ENCODE measurements at regions not wholly inside any gene's neighbourhood (a gene's known extent, or its start where the extent isn't known, plus 50 kb on each side); places are given as distances from the start of the nearest gene placed in this dataset.

DNA sequence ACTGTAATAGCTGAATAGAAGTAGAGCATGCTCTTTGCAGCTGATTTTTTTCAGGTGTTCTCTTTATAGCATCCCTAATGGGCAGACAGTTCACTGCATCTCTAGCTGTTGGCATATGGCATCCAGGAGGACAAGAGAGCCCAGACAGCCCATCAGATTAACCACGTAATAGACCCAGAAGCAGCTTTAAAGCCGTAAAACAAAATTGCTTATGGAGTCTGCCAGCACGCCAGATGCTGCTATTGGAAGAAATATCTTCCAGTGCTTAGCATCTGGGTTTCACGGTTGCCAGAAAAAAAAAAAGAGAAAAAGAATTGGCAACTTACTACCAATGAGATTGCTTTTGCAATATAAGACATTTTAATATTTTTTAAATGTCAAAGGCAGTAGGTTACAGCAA is 869.4 kb upstream of the NUDT12 start:
- Histone ChIP-seq H3K4me3 (replicated peaks in 1 of 2; ENCODE audit: low read depth in 1 of 2, low read length in 2 of 2) (no peak overlapping the region), H3K9me3 (ENCODE audit: control insufficient read depth in 1 of 2, insufficient read depth in 1 of 2, low read depth in 1 of 2, low read length in 2 of 2) (no peaks in the 10 kb centered on the region), H3K36me3 (ENCODE audit: control insufficient read depth in 1 of 2, insufficient read depth in 2 of 2, low read length in 2 of 2) (no peaks in the 10 kb centered on the region), H3K9ac (ENCODE audit: low read length) (no peak overlapping the region), H4K20me1 (ENCODE audit: insufficient read depth) (no peaks in the 10 kb centered on the region), H2AFZ (ENCODE audit: low read depth, low read length, poor library complexity, severe bottlenecking) (no peak overlapping the region), H3K27me3 (ENCODE audit: insufficient read depth, low read length) (no peaks in the 10 kb centered on the region), H3K9me2 (ENCODE audit: insufficient read depth) (no peaks in the 10 kb centered on the region), H3K79me2 (ENCODE audit: insufficient read depth, low read length) (no peaks in the 10 kb centered on the region), H3K4me1 (ENCODE audit: control insufficient read depth in 1 of 2, insufficient read depth in 2 of 2, low read length in 2 of 2) (no peaks in the 10 kb centered on the region), H3K27ac (ENCODE audit: low read depth, low read length) (no peak overlapping the region), H3K4me2 (ENCODE audit: low read length) (no peak overlapping the region)
- ATAC-seq = no peak
- intact Hi-C loops (cut with micrococcal nuclease) = no loop called here
- ChIA-PET CTCF (interaction anchor here (0.9 kb wide), 1 partner anchor 19 kb away, joined by 3 read pairs; no protein-coding TSS in a partner anchor), POLR2A (no interaction called here), RAD21 (ENCODE audit: low non-redundant PET in 1 of 2, low total read pairs in 2 of 2, uncharacterized antibody in 2 of 2, unreplicated experiment in 2 of 2) (no interaction called here)
- no peak for DNase-seq (ENCODE audit: low read depth, low spot score)
- BruUV-seq (replicated peaks) = no TSS peak
- TF ChIP-seq POLR2AphosphoS5 (IDR thresholded peaks at IDR 0.05; ENCODE audit: low read depth, low read length) = no peak

DNA sequence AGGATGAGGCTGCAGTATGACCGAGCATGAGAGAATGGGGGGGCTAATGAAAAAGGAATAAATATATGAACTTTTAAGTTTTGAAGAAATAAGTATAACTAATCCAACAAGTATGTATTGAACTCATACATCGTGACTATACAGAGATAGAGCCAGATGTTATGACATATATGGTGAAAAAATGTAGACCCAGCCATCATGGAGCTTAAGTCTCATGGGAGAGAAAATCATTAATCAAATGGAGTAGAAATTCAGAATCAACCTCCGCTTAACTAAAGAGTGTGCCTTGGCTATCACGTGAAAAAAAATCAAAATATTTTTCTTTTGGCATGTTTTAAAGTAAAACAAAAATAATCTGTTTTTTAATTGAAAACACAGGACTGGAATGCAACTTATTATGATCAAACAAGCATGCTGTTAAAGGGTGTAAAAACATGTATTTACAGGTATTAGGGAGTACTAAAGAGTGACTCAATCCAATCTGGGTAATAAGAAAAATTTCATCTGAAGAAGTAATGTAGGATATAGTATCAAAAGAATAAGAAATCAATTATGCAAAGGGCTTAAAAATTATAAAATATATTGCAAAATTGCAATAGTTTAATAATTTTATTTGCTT is 868.5 kb upstream of the NUDT12 start:
- H3K27me3 ChIP-seq (ENCODE audit: insufficient read depth, low read length) = no peaks in the 10 kb centered on the region
- ATAC-seq = no peak
- no peak overlapping the region for H3K4me3 ChIP-seq (replicated peaks in 1 of 2; ENCODE audit: low read depth in 1 of 2, low read length in 2 of 2)
- H3K9ac ChIP-seq (ENCODE audit: low read length) = no peak overlapping the region
- ChIA-PET CTCF (no interaction called here), POLR2A (no interaction called here), RAD21 (ENCODE audit: low non-redundant PET in 1 of 2, low total read pairs in 2 of 2, uncharacterized antibody in 2 of 2, unreplicated experiment in 2 of 2) (no interaction called here)
- DNase-seq (ENCODE audit: low read depth, low spot score) = no peak
- no peak for TF ChIP-seq ZNF274 (IDR thresholded peaks at IDR 0.05; ENCODE audit: low read depth, low read length)
- no peaks in the 10 kb centered on the region for H4K20me1 ChIP-seq (ENCODE audit: insufficient read depth)
- BruUV-seq (replicated peaks) = no TSS peak
- intact Hi-C loops (cut with micrococcal nuclease) = no loop called here
- H3K9me2 ChIP-seq (ENCODE audit: insufficient read depth) = no peaks in the 10 kb centered on the region
- no peak overlapping the region for H3K27ac ChIP-seq (ENCODE audit: low read depth, low read length)
- H3K9me3 ChIP-seq (ENCODE audit: control insufficient read depth in 1 of 2, insufficient read depth in 1 of 2, low read depth in 1 of 2, low read length in 2 of 2) = no peaks in the 10 kb centered on the region
- H2AFZ ChIP-seq (ENCODE audit: low read depth, low read length, poor library complexity, severe bottlenecking) = no peak overlapping the region
- no peaks in the 10 kb centered on the region for H3K79me2 ChIP-seq (ENCODE audit: insufficient read depth, low read length)
- H3K4me2 ChIP-seq (ENCODE audit: low read length) = no peak overlapping the region
- H3K4me1 ChIP-seq (ENCODE audit: control insufficient read depth in 1 of 2, insufficient read depth in 2 of 2, low read length in 2 of 2) = no peaks in the 10 kb centered on the region
- H3K36me3 ChIP-seq (ENCODE audit: control insufficient read depth in 1 of 2, insufficient read depth in 2 of 2, low read length in 2 of 2) = no peaks in the 10 kb centered on the region

DNA sequence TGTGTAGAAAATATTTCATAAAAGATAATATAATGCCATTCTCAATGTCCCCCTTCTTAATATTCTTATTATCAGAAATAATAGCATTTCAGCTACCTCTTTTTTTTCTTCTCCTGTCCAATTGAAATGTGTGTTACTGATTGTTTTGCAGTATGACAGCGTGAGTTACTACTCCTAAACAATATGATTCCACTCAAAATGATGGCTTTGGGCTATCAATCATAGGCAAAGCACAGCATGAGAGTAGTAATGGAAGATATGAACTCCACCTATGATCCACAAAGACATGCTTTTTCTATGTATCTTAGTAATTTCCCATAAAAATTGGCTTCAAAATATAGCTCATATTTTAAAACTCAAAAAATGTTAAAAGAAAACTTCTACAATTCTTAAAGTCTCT is 867.3 kb upstream of the NUDT12 start:
- ChIA-PET RAD21 (ENCODE audit: low non-redundant PET in 1 of 2, low total read pairs in 2 of 2, uncharacterized antibody in 2 of 2, unreplicated experiment in 2 of 2) (no interaction called here), CTCF (no interaction called here), POLR2A (no interaction called here)
- intact Hi-C loops (cut with micrococcal nuclease) = no loop called here
- H3K4me3 ChIP-seq (replicated peaks in 1 of 2; ENCODE audit: low read depth in 1 of 2, low read length in 2 of 2) = no peak overlapping the region
- DNase-seq (ENCODE audit: low read depth, low spot score) = no peak
- H3K79me2 ChIP-seq (ENCODE audit: insufficient read depth, low read length) = no peaks in the 10 kb centered on the region
- H4K20me1 ChIP-seq (ENCODE audit: insufficient read depth) = no peaks in the 10 kb centered on the region
- no peak overlapping the region for H3K27ac ChIP-seq (ENCODE audit: low read depth, low read length)
- ATAC-seq = no peak
- H3K4me2 ChIP-seq (ENCODE audit: low read length) = no peak overlapping the region
- no TSS peak for BruUV-seq (replicated peaks)
- no peaks in the 10 kb centered on the region for H3K9me2 ChIP-seq (ENCODE audit: insufficient read depth)
- no peaks in the 10 kb centered on the region for H3K27me3 ChIP-seq (ENCODE audit: insufficient read depth, low read length)
- H3K36me3 ChIP-seq (ENCODE audit: control insufficient read depth in 1 of 2, insufficient read depth in 2 of 2, low read length in 2 of 2) = no peaks in the 10 kb centered on the region
- H3K4me1 ChIP-seq (ENCODE audit: control insufficient read depth in 1 of 2, insufficient read depth in 2 of 2, low read length in 2 of 2) = no peaks in the 10 kb centered on the region
- H3K9me3 ChIP-seq (ENCODE audit: control insufficient read depth in 1 of 2, insufficient read depth in 1 of 2, low read depth in 1 of 2, low read length in 2 of 2) = no peaks in the 10 kb centered on the region
- no peak overlapping the region for H3K9ac ChIP-seq (ENCODE audit: low read length)
- no peak overlapping the region for H2AFZ ChIP-seq (ENCODE audit: low read depth, low read length, poor library complexity, severe bottlenecking)
- TF ChIP-seq, protein P1, sequence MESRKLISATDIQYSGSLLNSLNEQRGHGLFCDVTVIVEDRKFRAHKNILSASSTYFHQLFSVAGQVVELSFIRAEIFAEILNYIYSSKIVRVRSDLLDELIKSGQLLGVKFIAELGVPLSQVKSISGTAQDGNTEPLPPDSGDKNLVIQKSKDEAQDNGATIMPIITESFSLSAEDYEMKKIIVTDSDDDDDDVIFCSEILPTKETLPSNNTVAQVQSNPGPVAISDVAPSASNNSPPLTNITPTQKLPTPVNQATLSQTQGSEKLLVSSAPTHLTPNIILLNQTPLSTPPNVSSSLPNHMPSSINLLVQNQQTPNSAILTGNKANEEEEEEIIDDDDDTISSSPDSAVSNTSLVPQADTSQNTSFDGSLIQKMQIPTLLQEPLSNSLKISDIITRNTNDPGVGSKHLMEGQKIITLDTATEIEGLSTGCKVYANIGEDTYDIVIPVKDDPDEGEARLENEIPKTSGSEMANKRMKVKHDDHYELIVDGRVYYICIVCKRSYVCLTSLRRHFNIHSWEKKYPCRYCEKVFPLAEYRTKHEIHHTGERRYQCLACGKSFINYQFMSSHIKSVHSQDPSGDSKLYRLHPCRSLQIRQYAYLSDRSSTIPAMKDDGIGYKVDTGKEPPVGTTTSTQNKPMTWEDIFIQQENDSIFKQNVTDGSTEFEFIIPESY (IDR thresholded peaks at IDR 0.05; ENCODE audit: extremely low read depth, insufficient replicate concordance, low read length) = no peak
- TF ChIP-seq POLR2A (IDR thresholded peaks at IDR 0.05; ENCODE audit: borderline replicate concordance, extremely low read depth, insufficient read depth, insufficient read length) (no peak), SIN3A (IDR thresholded peaks at IDR 0.05; ENCODE audit: low read depth) (no peak), JUND (IDR thresholded peaks at IDR 0.05) (no peak), EGR1 (IDR thresholded peaks at IDR 0.05; ENCODE audit: low read depth) (no peak), CBX3 (IDR thresholded peaks at IDR 0.05; ENCODE audit: low read depth) (no peak), EZH2 (IDR thresholded peaks at IDR 0.05) (no peak), POLR2AphosphoS5 (IDR thresholded peaks at IDR 0.05; ENCODE audit: low read depth, low read length) (no peak)
- TF ChIP-seq, protein P2, sequence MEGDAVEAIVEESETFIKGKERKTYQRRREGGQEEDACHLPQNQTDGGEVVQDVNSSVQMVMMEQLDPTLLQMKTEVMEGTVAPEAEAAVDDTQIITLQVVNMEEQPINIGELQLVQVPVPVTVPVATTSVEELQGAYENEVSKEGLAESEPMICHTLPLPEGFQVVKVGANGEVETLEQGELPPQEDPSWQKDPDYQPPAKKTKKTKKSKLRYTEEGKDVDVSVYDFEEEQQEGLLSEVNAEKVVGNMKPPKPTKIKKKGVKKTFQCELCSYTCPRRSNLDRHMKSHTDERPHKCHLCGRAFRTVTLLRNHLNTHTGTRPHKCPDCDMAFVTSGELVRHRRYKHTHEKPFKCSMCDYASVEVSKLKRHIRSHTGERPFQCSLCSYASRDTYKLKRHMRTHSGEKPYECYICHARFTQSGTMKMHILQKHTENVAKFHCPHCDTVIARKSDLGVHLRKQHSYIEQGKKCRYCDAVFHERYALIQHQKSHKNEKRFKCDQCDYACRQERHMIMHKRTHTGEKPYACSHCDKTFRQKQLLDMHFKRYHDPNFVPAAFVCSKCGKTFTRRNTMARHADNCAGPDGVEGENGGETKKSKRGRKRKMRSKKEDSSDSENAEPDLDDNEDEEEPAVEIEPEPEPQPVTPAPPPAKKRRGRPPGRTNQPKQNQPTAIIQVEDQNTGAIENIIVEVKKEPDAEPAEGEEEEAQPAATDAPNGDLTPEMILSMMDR (IDR thresholded peaks at IDR 0.05 in 2 of 3, conservative IDR thresholded peaks at IDR 0.05 in 1 of 3; ENCODE audit: borderline replicate concordance in 1 of 3, insufficient read depth in 1 of 3, low read depth in 2 of 3, low read length in 2 of 3) = no peak

All from HCT116 (cell line).